ENCODE measurements at regions not wholly inside any gene's neighbourhood (a gene's known extent, or its start where the extent isn't known, plus 50 kb on each side); places are given as distances from the start of the nearest gene placed in this dataset.

DNA sequence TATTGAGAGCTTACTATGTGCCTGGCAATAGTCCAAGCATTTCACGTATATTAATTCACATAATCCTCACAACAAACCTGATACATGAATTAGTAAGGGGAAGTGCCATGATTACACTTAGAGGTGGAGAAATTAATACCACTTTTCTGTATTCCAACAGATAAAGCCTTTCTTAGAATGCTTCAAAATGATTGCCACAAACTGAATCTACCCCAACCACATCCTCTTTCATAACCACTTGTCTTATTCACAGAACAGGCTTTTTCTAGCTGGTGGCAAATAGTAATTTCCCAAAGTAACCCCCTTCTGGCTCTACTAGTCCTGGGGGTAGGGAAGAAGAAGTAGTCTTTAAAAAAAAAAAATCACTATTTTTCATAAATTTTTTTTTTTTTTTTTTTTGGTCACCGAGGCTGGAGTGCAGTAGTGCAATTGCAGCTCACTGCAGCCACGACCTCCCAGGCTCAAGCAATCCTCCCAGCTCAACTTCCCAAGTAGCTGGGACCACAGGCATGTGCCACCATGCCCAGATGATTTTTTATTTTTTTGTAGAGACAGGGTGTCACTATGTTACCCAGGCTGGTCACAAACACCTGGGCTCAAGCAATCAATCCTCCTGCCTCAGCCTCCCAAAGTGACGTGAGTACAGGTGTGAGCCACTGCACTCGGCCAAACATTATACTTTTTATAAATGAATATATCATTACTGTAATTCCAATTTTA lies 59.0 kb upstream of the ARID2 start:
- TF ChIP-seq, protein P1, sequence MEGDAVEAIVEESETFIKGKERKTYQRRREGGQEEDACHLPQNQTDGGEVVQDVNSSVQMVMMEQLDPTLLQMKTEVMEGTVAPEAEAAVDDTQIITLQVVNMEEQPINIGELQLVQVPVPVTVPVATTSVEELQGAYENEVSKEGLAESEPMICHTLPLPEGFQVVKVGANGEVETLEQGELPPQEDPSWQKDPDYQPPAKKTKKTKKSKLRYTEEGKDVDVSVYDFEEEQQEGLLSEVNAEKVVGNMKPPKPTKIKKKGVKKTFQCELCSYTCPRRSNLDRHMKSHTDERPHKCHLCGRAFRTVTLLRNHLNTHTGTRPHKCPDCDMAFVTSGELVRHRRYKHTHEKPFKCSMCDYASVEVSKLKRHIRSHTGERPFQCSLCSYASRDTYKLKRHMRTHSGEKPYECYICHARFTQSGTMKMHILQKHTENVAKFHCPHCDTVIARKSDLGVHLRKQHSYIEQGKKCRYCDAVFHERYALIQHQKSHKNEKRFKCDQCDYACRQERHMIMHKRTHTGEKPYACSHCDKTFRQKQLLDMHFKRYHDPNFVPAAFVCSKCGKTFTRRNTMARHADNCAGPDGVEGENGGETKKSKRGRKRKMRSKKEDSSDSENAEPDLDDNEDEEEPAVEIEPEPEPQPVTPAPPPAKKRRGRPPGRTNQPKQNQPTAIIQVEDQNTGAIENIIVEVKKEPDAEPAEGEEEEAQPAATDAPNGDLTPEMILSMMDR (IDR thresholded peaks at IDR 0.05; ENCODE audit: insufficient read depth, low read length, poor library complexity, severe bottlenecking) = no peak
- peak; percentile 24 for DNase-seq (ENCODE audit: extremely low read depth, insufficient read length)
- H3K4me3 ChIP-seq (replicated peaks; ENCODE audit: low read depth, low read length) = no peak overlapping the region
- H3K27me3 ChIP-seq (replicated peaks; ENCODE audit: control insufficient read depth, insufficient read depth, low read length) = no peaks in the 10 kb centered on the region
- no peaks in the 10 kb centered on the region for H3K36me3 ChIP-seq (ENCODE audit: control insufficient read depth, insufficient read depth, low read length)

DNA sequence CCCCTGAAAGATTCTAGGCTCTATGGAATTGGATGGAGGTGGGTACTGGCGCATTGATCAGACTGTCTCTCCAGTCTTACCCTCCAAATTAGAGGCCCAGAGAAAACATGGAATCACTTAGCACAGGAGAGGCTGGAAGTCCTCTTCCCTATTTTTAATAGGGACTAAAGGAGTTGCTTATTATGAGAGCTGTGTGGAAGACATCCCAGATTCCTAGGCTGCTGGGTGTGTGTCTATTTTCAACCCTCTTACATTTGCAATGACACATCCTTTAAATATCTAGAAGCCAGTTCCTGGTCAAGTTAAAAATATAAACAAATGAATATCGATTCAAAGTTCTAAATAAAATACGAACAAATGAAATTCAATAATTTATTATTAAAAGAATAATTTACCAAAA lies 58.3 kb upstream of the ARID2 start:
- Histone ChIP-seq H3K36me3 (ENCODE audit: control insufficient read depth, insufficient read depth, low read length) (no peaks in the 10 kb centered on the region), H3K27me3 (replicated peaks; ENCODE audit: control insufficient read depth, insufficient read depth, low read length) (no peaks in the 10 kb centered on the region), H3K4me3 (replicated peaks; ENCODE audit: low read depth, low read length) (no peak overlapping the region)
- no peak for DNase-seq (ENCODE audit: extremely low read depth, insufficient read length)
- TF ChIP-seq, protein P1 (IDR thresholded peaks at IDR 0.05; ENCODE audit: insufficient read depth, low read length, poor library complexity, severe bottlenecking) = no peak

DNA sequence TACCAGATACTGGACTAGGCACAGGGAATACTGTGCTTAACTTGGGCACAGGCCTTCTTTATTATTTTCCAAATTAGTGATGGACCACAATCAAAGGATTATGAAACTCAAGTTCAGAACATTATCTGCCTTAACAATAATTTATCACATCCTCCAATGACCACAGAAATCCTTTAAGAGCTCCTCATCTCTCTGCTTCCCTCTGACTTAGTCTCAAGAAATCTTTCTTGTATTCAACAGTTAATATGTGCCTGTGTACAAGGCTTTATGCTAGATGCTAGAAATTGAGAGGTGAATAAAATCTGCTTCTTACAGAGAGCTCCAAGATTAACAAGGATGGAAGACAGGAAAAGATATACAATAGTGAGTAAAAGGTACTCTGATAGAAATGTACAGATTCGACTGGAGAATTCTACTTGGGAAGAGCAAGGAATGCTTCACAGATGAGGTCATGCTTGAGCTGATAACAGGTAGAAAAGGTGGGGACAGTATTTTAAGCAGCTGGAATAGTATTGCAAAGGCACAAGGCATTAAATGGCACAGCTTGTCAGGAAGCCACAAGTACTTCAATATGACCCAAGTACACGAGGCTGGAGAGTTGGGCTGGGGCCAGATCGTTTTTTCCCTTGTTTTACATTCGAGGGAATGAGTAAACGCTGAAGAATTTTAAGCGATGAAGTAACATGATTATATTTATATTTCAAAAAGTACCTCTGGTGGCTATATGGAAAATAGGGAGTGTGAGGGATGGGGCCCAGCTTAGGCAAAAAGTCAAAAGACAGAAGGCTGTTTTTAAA lies 55.1 kb upstream of the ARID2 start:
- Histone ChIP-seq H3K4me3 (replicated peaks; ENCODE audit: low read depth, low read length) (no peak overlapping the region), H3K36me3 (ENCODE audit: control insufficient read depth, insufficient read depth, low read length) (no peaks in the 10 kb centered on the region), H3K27me3 (replicated peaks; ENCODE audit: control insufficient read depth, insufficient read depth, low read length) (no peaks in the 10 kb centered on the region)
- TF ChIP-seq, protein P1 (IDR thresholded peaks at IDR 0.05; ENCODE audit: insufficient read depth, low read length, poor library complexity, severe bottlenecking) = no peak
- DNase-seq (ENCODE audit: extremely low read depth, insufficient read length) = no peak

DNA sequence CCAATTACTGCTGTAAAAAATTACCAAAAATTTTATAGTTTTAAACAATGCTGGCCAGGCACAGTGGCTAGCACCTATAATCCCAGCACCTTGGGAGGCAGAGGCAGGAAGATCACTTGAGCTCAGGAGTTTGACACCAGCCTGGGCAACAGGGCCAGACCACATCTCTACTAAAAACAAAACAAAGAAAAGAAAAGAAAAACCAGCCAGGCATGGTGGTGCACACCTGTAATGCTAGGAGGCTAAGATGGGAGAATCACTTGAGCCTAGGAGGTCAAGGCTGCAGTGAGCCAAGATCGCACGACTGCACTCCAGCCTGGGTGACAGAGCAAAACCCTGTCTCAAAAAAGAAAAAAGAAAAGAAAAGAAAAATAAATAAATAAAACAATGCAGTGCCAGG lies 54.0 kb upstream of the ARID2 start:
- DNase-seq (ENCODE audit: extremely low read depth, insufficient read length) = no peak
- no peak overlapping the region for H3K4me3 ChIP-seq (replicated peaks; ENCODE audit: low read depth, low read length)
- no peaks in the 10 kb centered on the region for H3K36me3 ChIP-seq (ENCODE audit: control insufficient read depth, insufficient read depth, low read length)
- TF ChIP-seq, protein P1 (IDR thresholded peaks at IDR 0.05; ENCODE audit: insufficient read depth, low read length, poor library complexity, severe bottlenecking) = no peak
- H3K27me3 ChIP-seq (replicated peaks; ENCODE audit: control insufficient read depth, insufficient read depth, low read length) = no peaks in the 10 kb centered on the region

Measured in GM06990 (cell line).